Lower leg skin (tissue), 4 donors: ENCODE measurements at regions not wholly inside any gene's neighbourhood (a gene's known extent, or its start where the extent isn't known, plus 50 kb on each side); places are given as distances from the start of the nearest gene placed in this dataset.

Experiments used
- DNase-seq, 2 donors: peaks; one replicate each; pipeline ENCODE4 v3.0.0-alpha.2; 2019; ENCODE audit warnings: low spot score in 2 of 2
- H3K4me3 ChIP-seq: fragments of 200-600 bp; sonication (generic); 2 replicates; pipeline ENCODE4 v1.5.1; 2017; ENCODE audit warnings: mild to moderate bottlenecking, low read depth; ENCODE audit not compliant: poor library complexity, severe bottlenecking
- POLR2A ChIP-seq, 2 donors: fragments of 450-650 bp; IDR thresholded peaks; one replicate each; pipeline ENCODE4 v1.6.1; 2016 to 2017; ENCODE audit warnings: antibody characterized with exemption in 2 of 2, mild to moderate bottlenecking in 1 of 2, moderate library complexity in 1 of 2
- WGBS, 2 donors: methylation state at CpG; one replicate each; pipeline ENCODE4 v1.1.5; 2018; 5-methylcytosine and 5-hydroxymethylcytosine counted together
- intact Hi-C: fragments of 100-400 bp; cut with DNase I; formaldehyde crosslinking; loops from one replicate; pipeline ENCODE4 v1.15.0; 2023; ENCODE audit warnings: low total_unique reads
- TF ChIP-seq, protein P1 (sequence below), 3 donors: fragments of 450-650 bp; IDR thresholded peaks; one replicate each; pipeline ENCODE4 v1.5.1; 2016; ENCODE audit warnings: antibody characterized with exemption in 3 of 3, mild to moderate bottlenecking in 3 of 3, moderate library complexity in 2 of 3

DNA sequence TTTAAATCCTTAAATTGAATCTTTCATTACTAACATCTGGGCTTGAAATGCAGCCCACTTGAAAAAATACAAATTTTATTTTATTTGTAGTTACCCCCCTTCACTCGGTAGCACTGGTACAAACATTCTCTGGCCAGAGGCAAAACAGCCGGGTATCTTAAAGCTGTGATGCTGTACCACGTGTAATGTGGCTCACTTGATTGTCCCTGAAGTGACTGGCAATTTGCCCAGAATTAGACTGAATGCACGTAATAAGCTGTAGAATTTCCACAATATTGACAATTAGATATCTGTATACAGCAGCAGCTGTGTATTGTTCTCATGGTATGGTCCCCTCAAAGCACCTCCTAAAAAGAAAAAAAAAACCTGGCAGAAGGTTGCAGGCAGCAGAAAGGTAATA is 192.8 kb upstream of the TBC1D5 start:
- 23 to 32% methylated on average over 4 of the region's 4 CpGs for WGBS, 2 donors
- intact Hi-C loops = no loop called here
- no peak overlapping the region for H3K4me3 ChIP-seq
- TF ChIP-seq POLR2A (IDR thresholded peaks at IDR 0.05) = no peak
- TF ChIP-seq, protein P1, sequence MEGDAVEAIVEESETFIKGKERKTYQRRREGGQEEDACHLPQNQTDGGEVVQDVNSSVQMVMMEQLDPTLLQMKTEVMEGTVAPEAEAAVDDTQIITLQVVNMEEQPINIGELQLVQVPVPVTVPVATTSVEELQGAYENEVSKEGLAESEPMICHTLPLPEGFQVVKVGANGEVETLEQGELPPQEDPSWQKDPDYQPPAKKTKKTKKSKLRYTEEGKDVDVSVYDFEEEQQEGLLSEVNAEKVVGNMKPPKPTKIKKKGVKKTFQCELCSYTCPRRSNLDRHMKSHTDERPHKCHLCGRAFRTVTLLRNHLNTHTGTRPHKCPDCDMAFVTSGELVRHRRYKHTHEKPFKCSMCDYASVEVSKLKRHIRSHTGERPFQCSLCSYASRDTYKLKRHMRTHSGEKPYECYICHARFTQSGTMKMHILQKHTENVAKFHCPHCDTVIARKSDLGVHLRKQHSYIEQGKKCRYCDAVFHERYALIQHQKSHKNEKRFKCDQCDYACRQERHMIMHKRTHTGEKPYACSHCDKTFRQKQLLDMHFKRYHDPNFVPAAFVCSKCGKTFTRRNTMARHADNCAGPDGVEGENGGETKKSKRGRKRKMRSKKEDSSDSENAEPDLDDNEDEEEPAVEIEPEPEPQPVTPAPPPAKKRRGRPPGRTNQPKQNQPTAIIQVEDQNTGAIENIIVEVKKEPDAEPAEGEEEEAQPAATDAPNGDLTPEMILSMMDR (IDR thresholded peaks at IDR 0.05) = no peak
- DNase-seq = no peak

DNA sequence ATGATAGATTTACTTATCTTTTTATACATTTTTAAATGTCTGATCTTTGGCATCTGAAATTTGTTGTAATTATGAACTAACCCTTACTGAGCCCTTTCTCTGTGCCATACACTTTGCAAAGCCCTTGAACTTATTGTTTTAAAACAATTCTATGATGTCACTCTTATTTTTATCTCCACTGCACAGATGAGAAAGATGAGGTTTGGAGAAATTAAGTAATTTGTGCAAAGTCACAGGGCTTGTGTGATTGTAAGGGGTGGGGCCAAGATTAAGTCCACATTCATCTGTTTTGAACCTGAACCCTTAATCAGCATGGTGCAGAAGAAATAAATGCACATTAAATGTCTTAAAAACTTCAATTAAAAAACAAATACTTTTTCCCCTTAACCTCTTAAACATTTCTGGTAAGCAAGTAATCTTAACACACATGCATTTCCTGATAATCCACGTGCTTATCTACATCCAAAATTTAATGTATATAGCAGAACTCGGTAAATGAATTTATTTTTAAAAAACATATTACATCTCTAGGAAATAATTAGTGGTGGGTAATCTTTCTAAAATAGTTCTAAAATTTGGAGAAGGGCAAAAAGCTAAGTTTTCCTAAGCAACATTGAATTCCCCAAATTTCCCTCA is 189.8 kb upstream of the TBC1D5 start:
- TF ChIP-seq, protein P1 (IDR thresholded peaks at IDR 0.05) = no peak
- no peak for TF ChIP-seq POLR2A (IDR thresholded peaks at IDR 0.05)
- H3K4me3 ChIP-seq = no peak overlapping the region
- DNase-seq = no peak
- WGBS, 2 donors = 66 to 85% methylated on average over 2 of the region's 2 CpGs
- intact Hi-C loops = no loop called here

DNA sequence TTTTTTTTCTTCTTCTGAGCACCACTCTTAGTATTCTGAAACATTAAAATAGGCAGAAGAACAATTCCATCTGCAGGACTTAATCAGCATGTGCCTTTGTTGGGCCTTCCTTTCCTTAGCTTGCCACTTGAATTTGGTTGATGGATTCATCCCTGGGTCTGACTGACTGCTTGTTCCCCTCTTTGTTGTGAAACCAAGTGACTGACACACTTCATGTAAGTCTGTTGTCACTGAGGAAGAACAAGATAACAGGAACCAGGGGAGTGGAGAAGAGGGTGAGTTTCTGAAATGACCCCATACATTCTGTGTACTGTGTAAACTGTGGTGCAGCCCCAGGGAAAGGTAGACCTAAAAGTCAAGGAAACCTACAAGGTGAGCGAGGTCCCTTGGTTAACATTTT is 188.7 kb upstream of the TBC1D5 start:
- TF ChIP-seq, protein P1 (IDR thresholded peaks at IDR 0.05) = no peak
- no peak for TF ChIP-seq POLR2A (IDR thresholded peaks at IDR 0.05)
- intact Hi-C loops = no loop called here
- H3K4me3 ChIP-seq = no peak overlapping the region
- 94 to 97% methylated on average over 1 of the region's 1 CpG for WGBS, 2 donors
- DNase-seq = no peak

DNA sequence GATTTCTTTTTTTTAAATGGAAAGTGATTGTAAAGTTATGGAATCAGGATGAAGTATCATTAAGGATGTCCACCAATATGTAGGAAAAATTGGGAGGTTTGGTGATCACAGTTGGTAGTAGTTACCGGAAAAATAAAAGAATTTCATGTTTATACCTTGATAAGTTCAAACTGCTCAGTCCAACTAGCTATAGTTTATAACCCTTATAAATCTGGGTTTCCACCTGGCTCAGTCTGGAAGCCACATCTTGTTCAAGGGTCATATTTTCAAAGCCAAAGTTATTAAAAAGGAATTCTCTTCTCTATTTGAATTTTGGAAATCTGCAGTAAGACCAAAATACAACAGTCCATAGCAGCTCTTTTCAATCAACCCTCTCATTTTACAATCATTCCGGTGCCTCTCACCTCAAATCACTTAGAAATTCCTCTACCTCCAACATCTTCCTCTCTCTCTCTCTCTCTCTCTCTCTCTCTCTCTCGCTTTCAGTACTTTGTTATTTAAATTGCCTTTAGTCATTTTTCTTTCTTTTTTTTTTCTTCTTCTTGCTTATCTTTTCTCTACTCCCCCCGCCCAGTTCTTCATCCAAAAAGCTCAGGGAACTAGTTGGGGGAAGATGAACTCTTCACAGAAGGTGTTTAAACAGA is 186.2 kb upstream of the TBC1D5 start:
- DNase-seq = no peak
- no peak overlapping the region for H3K4me3 ChIP-seq
- TF ChIP-seq, protein P1 (IDR thresholded peaks at IDR 0.05) = no peak
- TF ChIP-seq POLR2A (IDR thresholded peaks at IDR 0.05) = no peak
- intact Hi-C loops = no loop called here
- WGBS, 2 donors = 64 to 78% methylated on average over 4 of the region's 4 CpGs

DNA sequence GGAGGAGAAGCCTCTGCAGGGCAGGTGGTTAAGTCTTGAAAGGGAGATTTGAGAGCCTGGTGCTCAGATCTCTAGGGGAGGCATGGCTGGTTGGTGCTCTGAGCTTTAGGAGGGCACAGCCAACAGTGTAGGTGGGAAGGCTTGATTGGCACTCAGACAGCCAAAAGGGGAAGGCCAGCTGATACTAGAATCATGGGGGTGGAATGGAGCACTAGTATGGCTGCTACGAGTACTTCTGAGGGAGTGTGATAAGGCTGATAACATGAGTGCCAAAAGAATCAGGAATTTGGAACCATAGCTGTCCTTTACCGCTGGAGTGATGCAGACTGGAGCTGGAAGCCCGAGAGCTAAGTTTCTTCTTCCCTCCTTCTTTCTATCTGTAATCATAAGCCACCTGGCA is 184.6 kb upstream of the TBC1D5 start:
- TF ChIP-seq POLR2A (IDR thresholded peaks at IDR 0.05) = no peak
- TF ChIP-seq, protein P1 (IDR thresholded peaks at IDR 0.05) = no peak
- intact Hi-C loops = no loop called here
- no peak for DNase-seq
- no peak overlapping the region for H3K4me3 ChIP-seq
- 84 to 88% methylated on average over 3 of the region's 3 CpGs for WGBS, 2 donors

DNA sequence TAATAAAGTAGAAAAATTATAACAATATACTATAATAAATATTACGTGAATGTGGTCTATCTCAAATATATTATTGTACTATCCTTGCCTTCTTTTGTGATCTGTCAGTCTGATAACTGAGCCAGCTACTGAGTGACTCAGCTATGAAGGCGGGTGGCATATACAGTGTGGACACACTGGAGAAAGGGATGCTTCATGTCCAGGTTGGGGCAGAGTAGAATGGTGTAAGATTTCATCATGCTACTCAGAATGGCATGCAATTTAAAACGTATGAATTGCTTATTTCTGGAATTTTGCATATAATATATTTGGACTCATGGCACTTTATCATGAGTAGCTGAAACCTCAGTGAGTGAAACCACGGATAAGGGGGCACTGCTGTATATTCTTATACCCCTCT is 172.9 kb upstream of the TBC1D5 start:
- no peak for TF ChIP-seq POLR2A (IDR thresholded peaks at IDR 0.05)
- TF ChIP-seq, protein P1 (IDR thresholded peaks at IDR 0.05) = no peak
- 76 to 83% methylated on average over 4 of the region's 4 CpGs for WGBS, 2 donors
- DNase-seq = no peak
- intact Hi-C loops = no loop called here
- no peak overlapping the region for H3K4me3 ChIP-seq
